GM21447 (cell line): ENCODE measurements at regions not wholly inside any gene's neighbourhood (a gene's known extent, or its start where the extent isn't known, plus 50 kb on each side); places are given as distances from the start of the nearest gene placed in this dataset.
"Not testable (repeated sequence)": the region's sequence is repeated elsewhere in the genome, so short reads cannot be mapped to it uniquely, and the experiment has no call there.

Experiments
- ATAC-seq: cut with Tn5 transposase; IDR thresholded peaks from one replicate; pipeline ENCODE4 v1.9.1; 2021; ENCODE audit not compliant: unreplicated experiment

- ATAC-seq: no peak
These were observed 1281.6 kb upstream of the TMEFF2 start for GRCh38 chr2:193476171-193476800.

GRCh38 chr2:193475038-193475437 lies 1280.3 kb upstream of the TMEFF2 start:
- no peak for ATAC-seq

GRCh38 chr2:193469251-193469650 lies 1274.5 kb upstream of the TMEFF2 start:
- ATAC-seq: no peak

- ATAC-seq: no peak
These were observed 1272.7 kb upstream of the TMEFF2 start for GRCh38 chr2:193467276-193467987.

GRCh38 chr2:193463011-193463410 lies 1268.3 kb upstream of the TMEFF2 start:
- ATAC-seq: no peak

- ATAC-seq: no peak
These were observed 1267.7 kb upstream of the TMEFF2 start for GRCh38 chr2:193462411-193462810.

GRCh38 chr2:193461431-193461934 lies 1266.8 kb upstream of the TMEFF2 start:
- ATAC-seq: no peak

GRCh38 chr2:193446967-193447366 lies 1252.2 kb upstream of the TMEFF2 start:
- no peak for ATAC-seq

GRCh38 chr2:193442293-193442692 lies 1247.6 kb upstream of the TMEFF2 start:
- no peak for ATAC-seq

- ATAC-seq: no peak
These were observed 1233.6 kb upstream of the TMEFF2 start for GRCh38 chr2:193428336-193428818.

- not testable (repeated sequence) for ATAC-seq
These were observed 1217.6 kb upstream of the TMEFF2 start for GRCh38 chr2:193412368-193412767.

- ATAC-seq: no peak
These were observed 1215.2 kb upstream of the TMEFF2 start for GRCh38 chr2:193409951-193410350.

- ATAC-seq: no peak
These were observed 1187.8 kb upstream of the TMEFF2 start for GRCh38 chr2:193382583-193382982.

GRCh38 chr2:193377789-193378188 lies 1183.1 kb upstream of the TMEFF2 start:
- ATAC-seq: no peak

GRCh38 chr2:193373120-193373519 lies 1178.4 kb upstream of the TMEFF2 start:
- no peak for ATAC-seq

GRCh38 chr2:193371200-193371599 lies 1176.5 kb upstream of the TMEFF2 start:
- ATAC-seq: no peak

GRCh38 chr2:193368615-193369014 lies 1173.9 kb upstream of the TMEFF2 start:
- ATAC-seq: no peak

GRCh38 chr2:193357508-193357907 lies 1162.8 kb upstream of the TMEFF2 start:
- ATAC-seq: no peak

- ATAC-seq: not testable (repeated sequence)
These were observed 1158.0 kb upstream of the TMEFF2 start for GRCh38 chr2:193352665-193353242.

GRCh38 chr2:193350509-193350908 lies 1155.8 kb upstream of the TMEFF2 start:
- ATAC-seq: no peak

GRCh38 chr2:193349642-193350041 lies 1154.9 kb upstream of the TMEFF2 start:
- ATAC-seq: no peak

GRCh38 chr2:193348055-193348454 lies 1153.3 kb upstream of the TMEFF2 start:
- ATAC-seq: no peak
